ENCODE measurements at regions not wholly inside any gene's neighbourhood (a gene's known extent, or its start where the extent isn't known, plus 50 kb on each side); places are given as distances from the start of the nearest gene placed in this dataset.
A peak's percentile ranks its signal among the peaks of the same experiment; 100 is the strongest.

GRCh38 chr6:44559486-44560270 is 172.2 kb downstream of the CDC5L start:
- DNase-seq = no peak

- peak in 1 of 3 donors; percentile 41 for DNase-seq
These were observed 173.1 kb downstream of the CDC5L start for GRCh38 chr6:44560458-44561059.

- no peak for DNase-seq
These were observed 173.6 kb downstream of the CDC5L start for GRCh38 chr6:44561060-44561623.

- no peak for DNase-seq
These were observed 174.5 kb downstream of the CDC5L start for GRCh38 chr6:44561832-44562665.

GRCh38 chr6:44563397-44563796 is 175.9 kb downstream of the CDC5L start:
- DNase-seq = peak in 1 of 3 donors; percentile 29

GRCh38 chr6:44564906-44565524 is 177.5 kb downstream of the CDC5L start:
- no peak for DNase-seq

- DNase-seq = no peak
These were observed 179.9 kb downstream of the CDC5L start for GRCh38 chr6:44567406-44567805.

- no peak for DNase-seq
These were observed 181.6 kb downstream of the CDC5L start for GRCh38 chr6:44569131-44569530.

GRCh38 chr6:44569931-44570385 is 182.5 kb downstream of the CDC5L start:
- peak; percentile 53 to 85 (median 72) for DNase-seq

GRCh38 chr6:44571510-44571909 is 184.0 kb downstream of the CDC5L start:
- no peak for DNase-seq

GRCh38 chr6:44572346-44572745 is 184.8 kb downstream of the CDC5L start:
- no peak for DNase-seq

GRCh38 chr6:44575644-44576043 is 188.1 kb downstream of the CDC5L start:
- DNase-seq = no peak

- DNase-seq = peak in 1 of 3 donors; percentile 33
These were observed 188.7 kb downstream of the CDC5L start for GRCh38 chr6:44576132-44576631.

- DNase-seq = peak in 1 of 3 donors; percentile 53
These were observed 193.4 kb downstream of the CDC5L start for GRCh38 chr6:44580901-44581300.

GRCh38 chr6:44582930-44583329 is 195.4 kb downstream of the CDC5L start:
- no peak for DNase-seq

- no peak for DNase-seq
These were observed 203.0 kb downstream of the CDC5L start for GRCh38 chr6:44590471-44590870.

GRCh38 chr6:44593539-44593944 is 206.0 kb downstream of the CDC5L start:
- peak; percentile 27 to 50 (median 48) for DNase-seq

GRCh38 chr6:44594481-44594880 is 207.0 kb downstream of the CDC5L start:
- DNase-seq = peak in 1 of 3 donors; percentile 21

- no peak for DNase-seq
These were observed 211.2 kb downstream of the CDC5L start for GRCh38 chr6:44598679-44599078.

GRCh38 chr6:44599672-44600071 is 212.2 kb downstream of the CDC5L start:
- no peak for DNase-seq

GRCh38 chr6:44603044-44603686 is 215.7 kb downstream of the CDC5L start:
- DNase-seq = no peak

Data from muscle of back (tissue), 3 donors.